ENCODE measurements at regions not wholly inside any gene's neighbourhood (a gene's known extent, or its start where the extent isn't known, plus 50 kb on each side); places are given as distances from the start of the nearest gene placed in this dataset.
"Not testable (repeated sequence)": the region's sequence is repeated elsewhere in the genome, so short reads cannot be mapped to it uniquely, and the experiment has no call there.

DNA sequence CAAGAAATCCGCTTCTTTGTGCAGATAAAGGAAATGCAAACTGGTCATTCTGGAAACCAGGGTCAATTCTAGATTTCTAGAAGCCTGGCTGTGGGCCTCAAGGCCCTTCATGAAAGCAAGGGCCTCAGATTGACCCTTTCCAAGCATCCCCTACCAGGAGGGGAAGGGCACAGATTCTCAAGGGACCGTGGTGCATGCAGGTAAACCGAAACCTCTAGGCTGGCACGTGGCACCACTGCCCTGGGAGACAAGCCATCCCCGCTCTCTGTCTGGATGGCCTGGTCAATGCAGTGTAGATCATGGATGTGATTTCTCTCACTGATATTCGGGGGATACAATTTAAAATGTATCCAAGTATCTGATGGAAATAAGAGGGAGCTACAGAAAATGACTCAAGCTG, 69.4 kb downstream of the TOMM20 start:
- DNase-seq: no peak

DNA sequence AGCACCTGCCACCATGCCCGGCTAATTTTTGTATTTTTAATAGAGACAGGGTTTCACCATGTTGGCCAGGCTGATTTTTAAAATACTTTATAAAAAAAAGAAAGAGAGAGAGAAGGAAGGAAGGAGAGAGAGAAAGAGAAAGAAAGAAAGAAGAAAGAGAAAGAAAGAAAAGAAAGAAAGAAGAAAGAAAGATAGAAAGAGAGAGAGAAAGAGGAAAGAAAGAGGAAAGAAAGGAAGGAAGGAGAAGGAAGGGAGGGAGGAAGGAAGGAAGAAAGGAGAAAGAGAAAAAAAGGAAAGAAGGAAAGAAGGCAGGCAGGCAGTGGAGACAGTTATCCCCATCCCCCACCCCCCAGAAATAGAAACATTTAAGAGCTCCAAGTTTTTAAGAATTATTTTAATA, 69.9 kb downstream of the TOMM20 start:
- DNase-seq: no peak

DNA sequence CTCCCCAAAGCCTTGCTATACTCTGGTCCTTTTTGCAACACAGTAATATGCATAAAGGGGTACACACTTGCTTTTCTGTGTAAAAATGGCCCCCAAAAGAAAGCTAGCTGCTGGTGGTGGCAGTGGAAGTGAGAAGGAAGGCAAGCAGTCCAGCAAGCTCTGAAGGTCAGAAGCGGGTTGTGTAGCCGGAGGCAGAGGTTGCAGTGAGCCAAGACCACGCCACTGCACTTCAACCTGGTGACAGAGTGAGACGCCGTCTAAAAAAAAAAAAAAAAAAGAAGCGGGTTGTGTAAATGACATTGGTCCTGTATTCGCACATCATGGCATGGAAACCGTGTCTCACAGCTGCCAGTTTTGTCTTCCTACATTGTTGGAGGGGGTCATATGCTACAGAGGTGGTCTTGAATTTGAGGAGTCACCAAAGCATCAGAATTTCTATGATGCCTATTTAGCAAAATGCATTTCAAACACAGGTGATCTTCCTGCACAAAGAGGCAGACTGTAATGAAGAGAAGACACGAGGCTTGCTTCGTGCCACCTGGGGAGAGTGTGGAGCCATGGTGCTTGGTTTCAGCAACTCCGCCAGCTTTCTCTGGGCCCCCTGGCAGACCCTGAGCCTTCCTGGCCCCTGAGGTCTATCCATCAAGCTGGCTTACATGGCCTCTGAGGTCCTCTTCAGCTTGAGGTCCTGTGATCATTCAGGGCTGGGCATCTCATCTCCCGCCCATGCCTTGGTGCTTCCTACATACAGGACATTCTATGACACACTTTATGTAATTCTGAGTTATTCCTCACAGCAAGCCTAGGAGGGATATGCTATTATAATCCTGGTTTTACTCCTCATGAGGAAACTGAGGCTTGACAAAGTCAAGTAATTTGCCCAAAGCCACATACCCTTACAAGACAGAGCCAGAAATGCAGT, 71.0 kb downstream of the TOMM20 start:
- no peak for DNase-seq

DNA sequence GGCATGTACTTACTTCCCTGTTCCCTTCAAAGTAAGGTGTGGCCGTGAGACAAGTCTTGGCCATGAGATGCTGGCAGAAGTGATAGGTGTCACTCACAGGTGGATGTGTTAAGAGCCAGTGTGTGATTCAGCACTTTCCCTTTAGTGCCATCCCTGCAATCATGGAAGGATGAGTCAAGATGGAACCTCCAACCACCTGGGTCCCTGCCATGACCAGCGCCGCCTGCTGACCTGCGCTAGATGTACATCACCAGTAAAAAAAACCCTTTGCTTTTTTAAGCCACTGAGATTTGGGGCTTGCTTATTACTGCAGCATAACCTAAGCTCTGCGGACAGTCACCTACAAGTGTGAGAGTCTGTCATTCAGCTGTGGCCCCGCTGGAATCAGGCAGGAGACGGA, 71.7 kb downstream of the TOMM20 start:
- no peak for DNase-seq

DNA sequence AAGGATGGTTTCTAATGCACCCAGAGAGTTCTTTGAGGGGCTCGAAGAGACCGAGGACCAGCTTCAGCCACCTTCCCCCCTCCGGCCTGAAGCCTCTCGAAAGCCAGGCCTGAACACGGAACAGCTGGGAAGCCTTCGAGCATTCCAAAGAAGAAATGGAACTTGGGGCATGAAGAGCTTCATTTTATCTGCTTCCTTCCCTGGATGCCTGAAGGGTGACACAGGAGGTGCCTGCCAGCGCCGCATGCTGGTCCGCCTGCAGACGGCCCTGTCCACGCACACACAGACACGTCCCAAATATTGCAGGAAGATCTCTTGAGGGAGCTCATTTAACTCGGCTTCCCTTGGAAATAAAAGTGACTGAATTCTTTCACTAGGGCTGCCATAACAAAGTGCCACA, 73.7 kb downstream of the TOMM20 start:
- no peak for DNase-seq

DNA sequence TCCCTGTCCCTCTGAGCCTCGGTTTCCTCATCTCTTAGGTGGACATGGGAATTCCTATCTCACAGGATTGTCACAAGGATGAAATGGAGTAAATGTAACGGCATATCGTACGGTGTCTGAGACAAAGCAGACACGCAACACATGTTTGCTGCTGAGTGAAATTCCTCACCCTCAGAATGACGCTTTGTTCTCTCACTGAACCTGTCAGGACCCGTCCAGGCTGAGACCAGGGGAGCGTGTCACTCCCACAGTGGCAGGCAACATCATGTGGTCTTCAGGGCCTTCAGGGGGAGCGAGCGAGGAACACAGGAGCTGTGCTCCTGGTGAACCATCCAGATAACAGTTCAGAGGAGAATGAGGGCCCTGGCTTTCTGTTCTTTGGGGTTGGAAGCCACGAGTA, 74.2 kb downstream of the TOMM20 start:
- DNase-seq: no peak

DNA sequence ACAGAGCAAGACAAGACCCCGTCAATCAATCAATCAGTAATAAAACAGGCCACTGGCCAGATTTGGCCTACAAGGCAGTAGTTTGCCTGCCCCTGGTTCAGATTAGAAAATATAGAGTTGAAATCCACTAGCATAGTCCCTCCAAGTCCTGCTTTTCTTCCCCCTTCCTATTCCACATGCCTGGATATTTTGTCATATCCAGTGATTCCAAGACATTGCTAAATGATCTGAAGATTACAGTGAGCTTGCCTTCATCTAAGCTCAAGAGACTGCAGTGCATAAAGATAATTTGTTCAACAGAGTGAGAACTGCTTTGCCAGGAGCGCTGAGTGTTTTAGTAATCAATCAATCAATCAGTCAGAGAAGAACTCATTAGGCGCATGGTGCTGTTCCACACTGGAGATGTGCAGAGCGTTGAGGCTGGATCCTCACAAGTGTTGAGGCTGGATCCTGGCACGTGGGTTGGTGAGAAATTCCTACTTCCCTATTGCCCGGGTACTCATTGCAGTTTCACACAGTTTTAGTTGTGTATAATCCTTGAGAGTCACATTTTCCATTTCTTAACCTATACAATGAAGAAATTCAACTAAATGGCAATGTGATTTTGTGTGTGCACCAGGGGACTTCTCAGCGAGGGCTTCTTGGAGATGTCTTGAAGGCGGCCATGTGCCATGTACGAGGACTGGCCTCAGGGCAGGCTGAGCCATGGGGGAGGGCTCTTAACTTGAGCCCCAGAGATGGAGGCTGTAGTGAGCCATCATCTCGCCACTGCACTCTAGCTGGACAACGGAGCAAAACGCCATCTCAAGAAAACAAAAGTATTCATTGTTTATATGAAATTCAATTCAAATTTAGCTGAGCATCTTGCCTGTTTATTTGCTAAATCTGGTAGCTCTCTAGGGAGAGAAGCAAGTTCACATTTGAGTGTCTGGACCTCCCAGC, 76.3 kb downstream of the TOMM20 start:
- DNase-seq: no peak

DNA sequence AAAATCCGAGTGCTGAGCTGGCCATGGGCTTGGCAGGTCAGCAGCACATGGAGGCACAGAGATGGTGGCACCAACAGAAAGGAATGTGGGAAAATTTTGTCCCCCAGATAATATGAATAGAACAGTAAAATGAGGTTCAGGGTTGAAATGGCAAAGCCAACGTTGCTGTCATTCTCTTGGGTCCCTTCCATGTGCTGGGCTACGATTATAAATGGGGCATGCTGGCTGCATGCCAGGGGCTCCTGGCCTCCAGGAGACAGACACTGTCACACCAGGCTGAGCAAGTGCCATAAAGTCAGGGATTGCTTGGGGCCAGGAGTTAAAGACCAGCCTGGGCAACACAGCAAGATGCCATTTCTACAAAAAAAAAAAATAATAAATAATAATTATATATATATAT, 77.1 kb downstream of the TOMM20 start:
- no peak for DNase-seq

DNA sequence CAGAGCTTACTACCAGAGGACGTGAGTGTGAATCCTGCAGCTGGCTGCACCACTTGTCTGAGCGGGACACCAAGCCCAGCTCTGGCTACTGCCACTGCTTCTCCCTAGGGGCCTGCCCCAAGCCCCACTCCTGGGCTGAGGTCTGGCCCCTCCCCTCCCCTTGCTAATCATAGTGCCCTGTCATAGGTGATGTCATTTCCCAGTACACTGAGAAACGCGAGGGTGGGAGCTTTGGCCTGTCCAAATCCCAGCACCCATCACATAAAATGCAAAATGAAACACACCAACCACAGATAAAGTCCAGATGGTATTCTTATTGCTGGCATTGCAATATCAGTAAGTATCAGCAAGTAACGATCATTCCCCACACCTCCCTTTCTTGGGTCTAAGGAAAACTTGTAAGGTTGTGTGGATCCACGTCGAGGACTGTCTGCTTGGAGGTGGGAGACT, 77.7 kb downstream of the TOMM20 start:
- DNase-seq: no peak

DNA sequence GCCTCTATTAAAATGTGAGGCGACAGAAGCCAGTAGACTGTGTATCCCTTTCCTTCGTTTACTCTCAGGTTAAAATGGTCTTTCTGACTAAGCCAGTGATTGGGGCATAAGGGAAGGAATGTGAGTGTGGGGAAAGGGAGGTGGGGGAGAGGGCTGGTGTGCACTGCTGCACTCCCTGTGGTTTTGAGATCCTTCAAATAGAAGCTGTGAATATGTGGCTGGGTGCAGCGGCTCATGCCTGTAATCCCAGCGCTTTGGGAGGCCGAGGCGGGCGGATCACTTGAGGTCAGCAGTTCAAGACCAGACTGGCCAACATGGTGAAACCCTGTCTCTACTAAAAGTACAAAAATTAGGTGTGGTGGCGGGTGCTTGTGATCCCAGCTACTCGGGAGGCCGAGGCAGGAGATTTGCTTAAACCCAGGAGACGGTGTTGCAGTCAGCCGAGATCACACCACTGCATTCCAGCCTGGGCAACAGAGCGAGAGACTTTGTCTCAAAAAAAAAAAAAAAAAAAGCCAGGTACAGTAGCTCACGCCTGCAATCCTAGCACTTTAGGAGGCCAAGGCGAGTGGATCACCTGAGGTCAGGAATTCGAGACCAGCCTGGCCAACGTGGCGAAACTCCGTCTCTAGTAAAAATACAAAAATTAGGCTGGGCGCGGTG, 78.8 kb downstream of the TOMM20 start:
- not testable (repeated sequence) for DNase-seq

DNA sequence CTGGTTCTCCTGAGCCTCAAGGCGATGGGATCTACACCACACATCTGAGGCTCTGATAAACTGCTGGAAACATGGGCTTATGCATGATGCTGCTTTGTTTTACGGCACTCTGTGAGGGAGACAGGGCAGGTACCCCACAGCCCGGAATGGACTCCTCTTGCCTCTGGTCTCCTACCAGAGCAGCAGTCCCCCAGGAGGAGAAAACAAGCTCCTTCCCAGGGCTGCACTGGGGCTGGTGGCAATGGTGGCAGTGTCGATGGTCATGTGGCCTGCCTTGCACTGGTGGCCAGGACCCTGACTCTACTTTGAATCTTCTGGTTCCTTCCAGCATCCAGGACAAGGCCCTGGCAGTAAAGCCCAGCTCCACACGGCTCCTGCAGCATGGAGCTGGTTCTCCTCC, 79.4 kb downstream of the TOMM20 start:
- DNase-seq: no peak

DNA sequence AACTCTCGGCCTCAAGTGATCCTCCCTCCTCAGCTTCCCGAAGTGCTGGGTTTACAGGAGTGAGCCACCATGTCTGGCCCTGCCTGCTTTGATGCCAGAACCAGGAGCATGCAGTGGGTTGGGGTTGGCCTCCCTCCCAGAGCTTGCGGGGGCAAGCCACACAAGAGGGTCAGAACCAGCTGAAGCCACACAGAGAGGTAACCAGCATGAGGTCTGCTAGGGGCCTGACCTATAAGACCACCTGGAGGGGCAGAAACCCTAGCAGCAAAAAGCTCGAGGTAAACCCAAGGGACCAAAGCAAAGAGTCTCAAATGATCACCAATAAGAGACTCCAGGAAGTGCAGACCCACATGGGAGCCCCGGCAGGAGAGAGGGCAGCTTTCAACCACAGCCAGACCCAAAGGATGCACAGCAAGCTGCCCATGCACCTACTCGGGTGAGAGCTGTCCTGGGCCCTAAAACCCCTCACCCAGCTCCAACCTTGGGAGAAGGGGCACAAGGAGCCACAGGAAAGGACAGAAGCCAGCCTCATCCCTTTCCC, 81.2 kb downstream of the TOMM20 start:
- DNase-seq: no peak

DNA sequence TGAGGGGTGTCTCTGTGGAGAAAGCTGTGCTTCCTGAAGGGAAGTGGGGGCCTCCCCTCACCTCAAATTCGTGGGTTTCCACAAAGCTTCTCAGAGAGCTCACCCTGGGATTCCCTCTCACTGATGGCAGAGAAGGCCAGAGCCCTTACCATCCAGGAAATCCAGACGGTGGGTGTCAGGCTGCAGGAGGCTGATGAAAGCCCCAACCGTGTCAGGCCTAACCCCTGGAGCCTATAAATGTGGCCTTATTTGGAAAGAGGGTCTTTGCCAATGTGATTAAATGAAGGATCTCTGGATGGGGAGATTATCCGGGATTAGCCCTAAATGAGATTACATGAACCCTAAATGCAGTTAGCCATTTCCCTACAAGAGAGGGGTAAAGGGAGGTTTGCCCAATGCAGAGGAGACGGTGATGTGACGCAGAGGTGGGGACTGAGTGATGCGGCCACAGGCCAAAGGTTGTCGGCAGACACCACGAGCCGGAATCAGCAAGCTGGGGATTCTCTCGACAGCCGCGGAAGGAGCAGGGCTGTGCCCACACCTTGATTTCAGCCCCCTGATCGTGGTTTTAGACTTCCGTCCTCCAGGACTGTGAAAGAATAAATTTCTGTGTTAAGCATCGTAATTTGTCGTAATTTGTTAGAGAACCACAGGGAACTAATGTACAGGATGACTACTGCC, 82.6 kb downstream of the TOMM20 start:
- no peak for DNase-seq

DNA sequence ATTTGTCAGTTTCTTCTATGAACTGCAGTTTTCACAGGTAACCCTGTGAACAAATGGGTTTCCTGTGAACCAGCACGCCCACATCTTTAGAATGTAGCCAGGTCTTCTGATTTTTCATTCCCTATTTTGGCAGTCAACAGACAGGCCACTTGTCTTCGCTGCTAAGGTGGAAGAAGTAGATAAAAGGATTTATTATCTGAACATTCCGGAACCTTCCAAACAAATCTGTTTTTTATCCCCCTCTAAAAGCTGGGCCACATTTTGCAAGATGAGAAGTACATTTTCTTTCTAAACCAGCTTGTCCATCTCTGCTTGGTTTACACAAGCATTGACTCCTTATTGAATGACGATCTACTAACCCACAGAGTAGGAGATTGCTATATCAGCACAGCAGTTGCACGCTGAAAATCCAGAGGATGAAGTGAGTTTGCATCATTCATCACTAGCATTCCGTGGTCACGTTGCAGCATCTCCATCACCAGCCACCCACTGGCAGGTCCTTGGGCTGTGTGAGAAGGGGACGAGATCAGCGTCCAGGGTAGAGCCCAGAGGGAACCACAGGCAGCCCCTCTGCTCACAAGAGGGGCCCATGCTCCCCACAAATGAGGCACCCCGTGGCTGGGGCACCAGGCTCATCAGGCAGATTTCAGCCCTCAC, 83.5 kb downstream of the TOMM20 start:
- DNase-seq: no peak

DNA sequence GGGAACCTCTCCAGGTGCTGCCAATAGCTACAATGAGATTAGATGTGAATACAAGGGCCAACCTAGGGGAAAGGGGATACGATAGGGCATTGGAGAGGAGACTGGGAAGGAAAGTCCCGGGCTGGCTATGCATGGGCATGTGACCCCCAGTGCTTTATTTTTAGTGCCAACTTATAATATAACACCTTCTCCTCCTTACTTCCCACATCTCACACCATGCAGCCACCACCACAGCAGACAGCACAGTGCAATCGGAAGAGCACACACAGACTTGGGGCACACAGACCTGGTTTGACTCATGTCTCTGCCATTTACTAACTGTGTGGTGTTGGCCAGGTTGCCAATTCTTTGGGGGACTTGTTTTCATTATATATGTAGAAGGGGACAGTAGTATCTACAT, 85.4 kb downstream of the TOMM20 start:
- no peak for DNase-seq

DNA sequence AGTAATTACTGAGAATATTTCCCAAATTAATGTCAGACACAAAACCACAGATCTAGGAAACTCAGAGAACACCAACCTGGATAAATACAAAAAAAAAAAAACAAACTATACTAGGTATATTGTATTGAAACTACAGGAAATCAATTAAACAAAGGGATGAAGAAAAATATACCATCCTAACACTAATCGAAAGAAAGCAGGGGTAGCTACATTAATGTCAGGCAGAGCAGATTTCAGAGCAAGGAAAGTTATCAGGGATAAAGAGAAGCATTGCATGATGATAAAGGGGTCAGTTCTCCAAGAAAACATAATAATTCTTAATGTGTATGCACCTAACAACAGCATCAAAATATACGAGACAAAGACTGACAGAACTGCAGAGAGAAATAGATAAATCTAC, 89.9 kb downstream of the TOMM20 start:
- no peak for DNase-seq

DNA sequence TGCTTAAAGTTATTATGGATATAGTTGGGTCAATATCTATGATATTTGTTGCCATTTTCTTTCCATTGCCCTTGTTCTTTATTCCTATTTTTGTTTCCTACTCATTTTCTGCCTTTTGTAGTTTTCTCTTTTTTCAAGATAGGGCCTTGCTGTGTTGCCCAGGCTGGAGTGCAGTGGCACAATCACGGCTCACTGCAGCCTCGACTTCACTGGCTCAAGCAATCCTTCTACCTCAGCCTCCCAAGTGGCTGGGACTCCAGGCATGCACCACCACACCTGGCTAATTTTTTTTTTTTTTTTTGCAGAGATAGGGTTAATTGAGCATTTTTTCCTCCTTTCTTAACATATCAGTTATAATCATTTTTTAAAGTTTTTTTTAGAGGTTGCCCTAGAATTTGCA, 92.7 kb downstream of the TOMM20 start:
- no peak for DNase-seq

DNA sequence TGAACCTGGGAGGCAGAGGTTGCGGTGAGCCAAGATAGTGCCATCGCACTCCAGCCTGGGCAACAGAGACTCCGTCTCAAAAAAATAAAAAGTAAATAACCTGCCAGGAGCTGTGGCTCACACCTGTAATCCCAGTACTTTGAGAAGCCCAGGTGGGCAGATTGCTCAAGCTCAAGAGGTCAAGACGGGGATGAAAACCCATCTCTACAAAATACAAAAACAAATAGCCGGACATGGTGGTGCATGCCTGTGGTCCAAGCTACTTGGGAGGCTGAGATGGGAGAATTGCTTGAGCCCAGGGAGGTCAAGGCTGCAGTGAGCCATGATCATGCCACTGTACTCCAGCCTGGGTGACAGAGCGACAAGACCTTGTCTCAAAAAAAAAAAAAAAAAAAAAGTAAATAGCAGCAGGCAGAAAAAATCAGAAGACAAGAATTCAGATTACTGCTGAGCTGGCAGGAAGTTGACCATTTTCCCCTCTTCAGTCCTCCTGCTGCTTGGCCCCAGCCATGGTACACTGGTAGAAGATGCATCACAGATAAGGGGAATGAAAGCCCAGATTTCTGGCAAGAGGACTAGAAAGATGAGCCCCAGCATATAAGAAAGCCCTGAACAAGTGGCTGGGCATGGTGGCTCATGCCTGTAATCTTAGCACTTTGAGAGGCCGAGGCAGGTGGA, 97.6 kb downstream of the TOMM20 start:
- DNase-seq: no peak

DNA sequence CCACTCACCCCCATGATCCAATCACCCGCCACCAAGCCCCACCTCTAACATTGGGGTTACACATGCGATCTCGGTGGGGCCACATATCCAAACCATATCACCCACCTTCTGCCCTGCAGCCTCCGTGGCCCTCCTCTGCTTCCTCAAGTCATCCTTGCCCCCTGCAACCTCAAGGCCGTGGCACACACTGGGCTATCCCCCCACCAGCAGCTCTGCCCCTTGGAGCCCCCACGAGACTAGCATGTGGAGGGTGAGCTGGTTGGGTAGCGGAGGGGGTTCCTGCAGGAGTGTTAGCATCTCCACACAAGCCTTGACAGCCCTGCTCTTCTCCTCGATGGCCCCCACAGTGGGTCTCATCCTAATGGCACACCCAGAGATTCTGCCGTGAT, 100.8 kb downstream of the TOMM20 start:
- DNase-seq: no peak

DNA sequence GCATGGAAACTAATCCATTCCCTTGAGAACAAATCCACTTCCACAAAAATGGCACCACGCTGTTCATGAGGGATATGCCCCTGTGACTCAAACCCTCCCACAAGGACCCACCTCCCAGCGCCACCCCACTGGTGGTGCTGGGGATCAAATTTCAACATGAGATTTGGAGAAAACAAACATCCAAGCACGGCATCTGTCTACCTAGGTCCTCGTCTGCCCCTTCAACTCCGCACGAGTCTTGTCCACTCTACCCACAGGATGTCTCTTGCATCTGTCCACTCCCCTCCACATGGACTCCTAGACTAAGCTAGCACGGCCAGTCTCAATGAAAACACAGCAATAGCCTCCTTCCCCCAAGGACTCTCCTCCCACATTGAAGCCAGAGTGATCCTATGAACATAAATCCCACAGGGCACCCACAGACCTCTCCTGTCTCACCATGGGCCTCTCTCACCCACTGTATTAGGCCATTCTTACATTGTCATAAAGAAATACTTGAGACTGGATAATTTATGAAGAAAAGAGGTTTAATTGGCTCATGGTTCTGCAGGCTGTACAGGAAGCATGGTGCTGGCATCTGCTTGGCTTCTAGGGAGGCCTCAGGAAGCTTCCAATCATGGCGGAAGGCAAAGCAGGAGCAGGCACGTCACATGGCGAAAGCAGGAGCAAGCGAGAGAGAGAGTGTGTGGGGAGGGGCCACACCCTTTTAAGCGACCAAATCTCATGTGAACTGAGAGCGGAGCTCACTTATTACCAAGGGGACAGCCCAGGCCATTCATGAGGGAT, 101.4 kb downstream of the TOMM20 start:
- no peak for DNase-seq
